ENCODE measurements at regions not wholly inside any gene's neighbourhood (a gene's known extent, or its start where the extent isn't known, plus 50 kb on each side); places are given as distances from the start of the nearest gene placed in this dataset.

DNA sequence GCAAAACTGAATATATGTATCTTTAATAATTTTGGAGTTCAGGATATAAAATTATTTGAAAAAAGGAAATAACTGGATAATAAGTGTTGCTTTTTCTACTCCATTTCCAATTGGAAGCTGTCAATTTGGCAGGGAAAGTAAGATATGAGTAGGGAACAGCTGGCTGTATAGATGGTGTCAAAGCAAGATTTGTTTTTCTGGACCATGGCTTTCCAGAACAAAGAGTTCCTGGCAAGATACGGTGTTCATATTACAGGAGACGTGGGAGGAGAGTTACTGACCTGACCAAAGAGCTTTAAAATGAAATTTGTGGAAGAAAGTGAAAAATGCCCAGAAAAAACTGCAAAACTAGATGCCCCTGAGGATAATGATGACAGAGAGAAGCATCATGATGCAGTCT, 442.7 kb upstream of the KIRREL3 start:
- no peak for DNase-seq (ENCODE audit: low read depth, low spot score)

GRCh38 chr11:127440616-127441015, 440.0 kb upstream of the KIRREL3 start:
- no peak for DNase-seq (ENCODE audit: low read depth, low spot score)

GRCh38 chr11:127425281-127425680, 424.7 kb upstream of the KIRREL3 start:
- DNase-seq (ENCODE audit: low read depth, low spot score) = no peak

GRCh38 chr11:127424661-127425060, 424.1 kb upstream of the KIRREL3 start:
- no peak for DNase-seq (ENCODE audit: low read depth, low spot score)

DNA sequence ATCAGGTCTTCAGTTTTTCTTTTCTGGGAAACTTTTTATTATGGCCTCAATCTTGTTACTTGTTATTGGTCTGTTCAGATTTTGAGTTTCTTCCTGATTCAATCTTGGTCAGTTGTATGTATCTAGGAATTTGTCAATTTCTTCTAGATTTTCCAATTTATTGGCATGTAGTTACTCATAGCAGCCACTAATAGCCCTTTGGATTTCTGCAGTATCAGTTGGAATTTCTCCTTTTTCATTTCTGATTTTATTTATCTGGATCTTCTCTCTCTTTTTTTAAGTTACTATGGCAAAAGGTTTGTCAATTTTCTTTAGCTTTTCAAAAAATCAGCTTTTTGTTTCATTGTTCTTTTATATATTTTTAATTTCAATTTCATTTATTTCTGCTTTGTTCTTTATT, 419.6 kb upstream of the KIRREL3 start:
- DNase-seq (ENCODE audit: low read depth, low spot score) = no peak

DNA sequence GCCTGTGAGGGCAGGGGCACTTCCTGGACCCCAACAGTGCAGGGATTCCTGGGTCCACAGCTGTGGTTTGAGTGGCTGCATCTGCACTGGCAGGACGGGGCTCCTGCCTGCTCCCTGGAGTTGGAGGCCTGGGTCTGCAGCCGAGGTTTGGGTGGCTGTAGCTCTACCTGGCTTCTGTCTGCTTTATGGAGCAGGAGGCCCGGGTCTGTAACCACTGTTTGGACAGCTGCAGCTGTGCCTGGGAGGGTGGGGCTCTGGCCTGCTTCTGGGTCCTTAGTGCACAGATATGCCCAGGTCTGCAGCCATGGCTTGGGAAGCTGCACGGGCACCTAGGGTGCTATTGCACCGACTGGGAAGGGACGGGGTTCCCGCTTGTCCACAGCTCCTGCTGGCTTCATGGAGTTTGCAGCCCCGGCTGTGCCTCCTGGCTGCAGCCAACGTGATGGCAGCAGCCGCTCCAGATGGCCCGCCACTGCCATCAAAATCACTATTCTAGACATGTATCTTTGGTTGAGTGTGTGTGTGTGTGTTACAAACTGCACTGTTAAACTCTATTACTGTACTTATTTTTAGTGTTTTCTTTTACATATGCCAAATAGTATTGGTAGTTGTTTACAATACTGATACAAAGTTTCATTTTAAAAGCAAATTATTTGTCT, 412.3 kb upstream of the KIRREL3 start:
- DNase-seq (ENCODE audit: low read depth, low spot score) = no peak

DNA sequence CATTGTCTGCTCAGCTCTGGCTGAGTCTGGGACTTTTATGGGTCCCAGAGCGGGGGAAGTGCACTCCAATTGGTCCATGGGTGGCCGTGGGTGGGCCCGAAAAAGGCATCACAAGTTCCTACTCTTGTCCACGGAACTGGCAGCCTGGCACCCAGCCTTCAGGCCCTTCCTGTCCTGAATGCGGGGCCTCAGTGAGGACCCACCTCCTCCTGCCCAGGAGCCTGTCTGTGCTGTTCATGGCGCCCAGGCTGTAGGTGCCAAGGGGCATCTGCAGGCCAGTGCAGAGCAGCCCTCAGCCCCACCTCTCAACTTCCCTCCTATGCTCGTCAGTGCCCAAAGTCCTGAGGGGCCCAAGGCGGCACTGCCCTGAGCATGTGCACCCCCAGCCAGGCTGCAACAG, 411.7 kb upstream of the KIRREL3 start:
- DNase-seq (ENCODE audit: low read depth, low spot score) = no peak

GRCh38 chr11:127411283-127411682, 410.7 kb upstream of the KIRREL3 start:
- no peak for DNase-seq (ENCODE audit: low read depth, low spot score)

DNA sequence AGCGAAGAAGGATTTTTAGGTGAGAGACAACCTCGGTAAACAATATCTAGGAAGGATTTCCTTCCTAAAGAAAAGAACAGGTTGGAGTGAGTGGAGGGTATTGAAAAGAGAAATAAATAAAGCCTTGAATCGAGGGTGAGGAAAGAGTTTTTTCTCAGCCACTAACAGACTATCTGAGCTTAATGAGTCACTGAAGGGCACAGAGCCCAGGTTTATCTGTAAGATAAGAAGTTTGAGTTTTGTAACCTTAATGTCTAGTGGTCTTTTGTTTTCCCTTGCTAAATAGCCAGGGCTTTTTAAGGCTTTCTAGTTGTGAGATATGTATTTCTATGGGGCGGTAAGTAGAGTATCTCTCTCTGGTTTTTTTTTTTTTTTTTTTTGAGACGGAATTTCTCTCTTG, 394.5 kb upstream of the KIRREL3 start:
- no peak for DNase-seq (ENCODE audit: low read depth, low spot score)

- DNase-seq (ENCODE audit: low read depth, low spot score) = peak; percentile 32
Measured at GRCh38 chr11:127393460-127393997, 393.0 kb upstream of the KIRREL3 start.

- DNase-seq (ENCODE audit: low read depth, low spot score) = peak; percentile 69
Measured at GRCh38 chr11:127392575-127392974, 392.0 kb upstream of the KIRREL3 start.

- no peak for DNase-seq (ENCODE audit: low read depth, low spot score)
Measured at GRCh38 chr11:127390465-127390864, 389.9 kb upstream of the KIRREL3 start.

GRCh38 chr11:127385071-127385470, 384.5 kb upstream of the KIRREL3 start:
- no peak for DNase-seq (ENCODE audit: low read depth, low spot score)

- no peak for DNase-seq (ENCODE audit: low read depth, low spot score)
Measured at GRCh38 chr11:127383026-127383425, 382.5 kb upstream of the KIRREL3 start.

DNA sequence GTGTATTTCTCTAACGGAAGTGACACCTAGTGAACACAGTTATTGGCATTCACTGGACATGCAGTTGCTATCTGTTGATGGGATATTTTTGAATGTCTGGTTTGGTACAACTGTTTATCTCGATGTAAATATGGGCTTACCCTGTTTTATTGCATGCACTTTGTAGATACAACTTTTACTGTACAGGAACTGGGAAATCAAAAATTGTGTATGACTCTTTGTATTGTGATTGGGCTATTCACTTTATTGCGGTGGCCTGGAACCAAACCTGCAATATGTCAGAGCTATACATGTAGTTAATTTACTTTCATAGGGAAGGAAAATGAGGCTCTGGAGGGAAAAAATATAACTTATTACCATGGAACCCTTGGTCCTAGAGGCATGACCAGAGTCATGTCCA, 380.7 kb upstream of the KIRREL3 start:
- no peak for DNase-seq (ENCODE audit: low read depth, low spot score)

DNA sequence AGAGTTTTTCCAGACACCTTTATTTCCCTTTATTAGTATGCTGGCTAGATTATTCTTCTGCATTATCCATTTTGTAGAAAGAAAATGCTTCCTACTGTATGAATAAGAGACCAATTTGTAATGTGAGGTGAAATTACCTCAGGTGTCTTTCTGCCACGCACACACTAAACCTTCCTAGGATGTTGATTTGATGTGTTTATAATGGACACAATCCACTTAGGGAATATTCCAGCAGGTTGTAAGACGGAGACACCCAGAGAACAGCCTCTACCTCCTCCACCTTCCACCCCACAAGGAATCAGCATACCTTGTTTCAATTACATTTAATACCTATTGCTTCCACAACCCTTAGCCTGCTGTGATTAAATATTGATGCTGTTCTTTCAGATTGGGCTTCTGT, 379.1 kb upstream of the KIRREL3 start:
- no peak for DNase-seq (ENCODE audit: low read depth, low spot score)

DNA sequence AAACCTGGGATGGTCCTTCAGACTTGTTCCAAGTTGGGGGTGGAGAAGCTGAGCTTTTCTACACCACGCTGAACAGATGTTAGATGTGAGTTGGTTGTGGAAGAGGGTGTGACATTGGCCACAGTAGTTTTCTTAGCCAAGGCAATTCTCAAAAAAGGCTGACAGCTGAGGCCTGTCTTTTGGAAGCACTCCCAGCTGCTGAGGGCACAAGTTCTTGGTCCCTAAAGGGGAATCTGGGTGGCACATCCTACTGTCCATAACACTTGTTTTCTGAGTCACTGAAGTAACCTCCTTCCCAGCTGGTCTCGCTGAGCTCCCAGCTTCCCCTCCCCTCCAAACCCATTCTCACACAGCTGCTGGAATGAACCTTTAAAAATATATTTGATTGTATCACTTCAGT, 375.7 kb upstream of the KIRREL3 start:
- no peak for DNase-seq (ENCODE audit: low read depth, low spot score)

DNA sequence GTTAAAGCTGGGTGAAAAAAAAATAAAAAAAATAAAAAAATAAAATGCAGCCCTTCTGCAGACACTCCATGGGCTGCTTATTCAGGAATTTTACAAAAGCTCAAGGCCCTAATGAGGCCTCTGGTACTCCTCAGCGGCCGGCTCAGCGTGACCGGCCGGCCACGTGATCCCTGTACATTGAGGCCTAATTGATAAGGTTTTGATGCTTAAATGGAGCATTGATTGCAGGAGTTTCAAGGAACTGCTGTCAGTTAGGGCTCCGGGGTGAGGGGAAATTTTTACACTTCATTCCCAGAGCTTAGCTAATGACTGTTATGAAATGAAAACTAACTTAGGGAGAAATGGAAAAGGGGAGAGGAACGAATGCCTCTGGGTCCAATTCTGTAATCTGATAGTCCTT, 368.8 kb upstream of the KIRREL3 start:
- no peak for DNase-seq (ENCODE audit: low read depth, low spot score)

DNA sequence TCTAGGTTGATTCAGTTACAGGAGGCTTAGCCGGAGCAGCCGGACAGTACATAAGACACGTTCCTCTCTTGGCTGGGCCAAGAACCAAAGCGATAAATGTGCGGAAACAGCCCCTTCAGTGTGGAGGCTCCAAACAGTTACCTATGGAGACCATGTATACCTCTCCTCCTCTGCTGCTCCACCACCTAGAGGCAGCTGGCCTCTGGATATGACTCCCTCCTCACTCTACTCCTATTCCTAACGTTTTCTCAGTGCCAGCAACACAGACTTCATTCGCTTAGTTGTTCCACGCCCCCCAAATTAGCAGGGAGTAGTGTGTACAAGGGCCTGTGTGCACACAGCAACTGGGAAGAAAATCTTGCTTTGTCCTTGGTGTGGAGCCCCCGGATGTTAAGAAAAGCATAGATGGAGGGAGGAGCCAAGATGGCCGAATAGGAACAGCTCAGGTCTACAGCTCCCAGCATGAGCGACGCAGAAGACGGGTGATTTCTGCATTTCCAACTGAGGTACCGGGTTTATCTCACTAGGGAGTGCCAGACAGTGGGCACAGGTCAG, 362.3 kb upstream of the KIRREL3 start:
- DNase-seq (ENCODE audit: low read depth, low spot score) = peak; percentile 27

DNA sequence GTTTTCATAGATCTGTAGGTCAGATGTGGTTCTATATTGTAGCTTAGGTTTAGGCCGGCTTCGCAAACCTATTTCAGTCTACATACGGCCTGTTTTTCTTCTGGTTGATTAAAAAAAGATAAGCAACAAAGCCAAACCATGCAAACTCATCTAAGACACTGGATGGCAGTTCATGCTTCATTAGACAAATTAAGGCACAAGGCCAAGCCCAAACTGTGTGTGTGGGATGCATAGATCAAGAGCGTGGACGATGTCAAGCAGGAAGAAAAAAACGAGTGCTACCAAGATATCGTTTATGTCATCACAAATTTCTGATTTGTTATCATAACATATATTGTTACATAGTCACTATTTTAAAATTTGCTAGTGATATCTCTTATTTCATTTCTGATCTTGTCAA, 357.6 kb upstream of the KIRREL3 start:
- DNase-seq (ENCODE audit: low read depth, low spot score) = no peak

- no peak for DNase-seq (ENCODE audit: low read depth, low spot score)
Measured at GRCh38 chr11:127350476-127350875, 349.9 kb upstream of the KIRREL3 start.

- peak; percentile 57 for DNase-seq (ENCODE audit: low read depth, low spot score)
Measured at GRCh38 chr11:127345819-127346459, 345.4 kb upstream of the KIRREL3 start.

GRCh38 chr11:127340438-127340837, 339.9 kb upstream of the KIRREL3 start:
- DNase-seq (ENCODE audit: low read depth, low spot score) = no peak

Measured in ELF-1 (cell line).